GM18909 (cell line): ENCODE measurements at regions not wholly inside any gene's neighbourhood (a gene's known extent, or its start where the extent isn't known, plus 50 kb on each side); places are given as distances from the start of the nearest gene placed in this dataset.
"Not testable (repeated sequence)": the region's sequence is repeated elsewhere in the genome, so short reads cannot be mapped to it uniquely, and the experiment has no call there.

Source experiments
- ATAC-seq: cut with Tn5 transposase; IDR thresholded peaks from one replicate; pipeline ENCODE4 v1.9.1; 2021; ENCODE audit warnings: mild to moderate bottlenecking; ENCODE audit not compliant: unreplicated experiment, poor library complexity

DNA sequence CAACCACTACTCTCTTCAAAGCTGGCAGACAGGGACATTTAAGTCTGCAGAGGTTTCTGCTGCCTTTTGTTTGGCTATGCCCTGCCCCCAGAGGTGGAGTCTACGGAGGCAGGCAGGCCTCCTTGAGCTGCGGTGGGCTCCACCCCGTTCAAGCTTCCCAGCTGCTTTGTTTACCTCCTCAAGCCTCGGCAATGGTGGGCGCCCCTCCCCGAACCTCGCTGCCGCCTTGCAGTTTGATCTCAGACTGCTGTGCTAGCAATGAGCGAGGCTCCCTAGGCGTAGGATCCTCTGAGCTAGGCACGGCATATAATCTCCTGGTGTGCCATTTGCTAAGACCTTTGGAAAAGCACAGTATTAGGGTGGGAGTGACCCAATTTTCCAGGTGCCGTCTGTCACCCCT is 252.2 kb downstream of the OXSM start:
- ATAC-seq = not testable (repeated sequence)

DNA sequence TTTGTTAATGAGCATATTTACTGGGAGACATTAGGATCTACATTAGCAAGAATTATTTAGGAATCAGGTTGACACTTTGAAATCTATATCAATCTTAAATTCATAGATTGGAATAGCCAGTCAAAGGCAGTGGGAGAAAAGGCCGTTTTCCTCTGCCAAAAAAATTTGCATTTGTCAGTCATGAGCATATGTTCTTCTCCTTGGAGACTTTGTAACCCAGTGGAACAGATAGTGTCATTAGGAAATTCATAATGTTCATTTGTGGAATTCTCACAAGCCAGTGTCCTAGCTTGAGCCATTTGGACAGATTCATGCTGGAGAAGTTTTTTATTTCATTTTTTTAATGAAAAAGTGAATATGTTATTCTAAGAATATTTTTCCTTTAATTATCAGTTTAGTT is 260.1 kb downstream of the OXSM start:
- ATAC-seq = no peak

DNA sequence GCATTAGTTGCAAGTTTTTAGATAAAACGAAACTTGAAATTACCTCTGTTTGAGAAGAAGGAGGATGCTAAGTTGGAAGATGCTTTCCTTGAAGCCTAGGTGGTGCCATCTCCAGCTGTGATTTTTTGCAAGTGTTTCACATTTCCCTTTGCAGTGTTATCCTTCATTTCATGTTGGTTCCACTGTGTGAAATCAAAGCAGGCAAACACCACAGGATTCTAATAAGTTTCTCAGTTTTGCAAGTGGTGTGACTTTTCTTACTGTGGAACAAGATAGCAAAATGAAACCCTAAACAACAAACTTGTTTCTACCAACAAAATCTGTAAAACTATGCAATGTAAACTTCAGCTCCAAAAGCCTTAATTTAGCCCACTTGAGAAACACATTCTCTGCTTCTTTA is 260.9 kb downstream of the OXSM start:
- no peak for ATAC-seq

DNA sequence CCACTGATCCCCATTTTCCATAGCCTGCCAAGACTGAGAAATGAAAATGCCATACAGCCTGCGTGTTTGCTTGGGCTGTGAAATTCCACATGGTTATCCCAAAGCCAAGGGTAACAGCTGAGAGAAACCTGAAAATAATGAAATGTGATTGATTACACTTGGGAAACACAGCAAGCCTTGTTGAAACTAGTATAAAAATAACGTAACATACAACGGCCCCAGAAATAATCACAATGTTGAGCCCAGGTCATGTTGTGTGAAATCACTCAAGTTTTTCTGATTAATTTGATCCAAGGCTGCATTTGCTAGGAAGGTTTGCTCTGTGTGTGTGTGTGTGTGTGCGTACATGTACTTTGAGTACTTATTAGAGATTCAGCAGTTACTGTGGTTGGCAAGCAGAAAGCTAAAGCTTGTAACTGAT is 269.0 kb downstream of the OXSM start:
- ATAC-seq = no peak

DNA sequence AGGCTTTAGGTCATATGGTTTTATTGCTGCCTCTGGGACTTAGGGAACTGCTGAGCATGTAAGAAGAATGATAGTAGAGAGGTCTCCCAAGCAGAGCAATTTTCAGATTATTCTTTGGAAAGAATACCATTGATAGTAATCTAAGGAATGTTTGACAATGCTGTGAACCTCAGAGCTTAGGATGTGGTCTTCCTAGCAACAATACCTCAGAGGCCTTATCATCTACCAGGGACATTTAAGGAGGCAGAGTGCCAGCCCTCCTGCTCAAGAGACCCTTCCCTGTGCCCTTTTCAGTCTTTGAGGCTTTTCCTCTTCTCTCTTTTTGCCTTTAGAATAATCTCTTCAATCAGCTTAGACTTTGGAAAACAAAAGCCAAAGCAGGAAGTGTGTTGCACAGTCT is 272.1 kb downstream of the OXSM start:
- no peak for ATAC-seq

DNA sequence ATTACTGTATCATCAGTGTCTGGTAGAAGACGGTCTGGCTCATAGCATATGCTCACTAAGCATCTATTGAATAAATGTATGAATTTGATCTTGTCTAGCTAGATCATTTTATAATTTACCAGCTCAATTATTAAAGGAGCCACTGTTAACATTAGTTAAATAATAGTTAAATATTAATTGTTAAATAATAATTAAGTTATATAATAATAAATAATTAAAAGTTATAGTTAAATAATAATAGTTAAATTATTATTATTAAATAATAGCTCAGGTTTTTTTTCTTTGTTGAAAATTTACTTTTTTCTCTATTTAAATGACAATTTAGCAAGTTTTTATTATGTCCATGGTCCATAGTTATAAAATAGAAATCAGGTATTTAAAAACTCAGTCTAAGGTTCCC is 274.4 kb downstream of the OXSM start:
- ATAC-seq = no peak

DNA sequence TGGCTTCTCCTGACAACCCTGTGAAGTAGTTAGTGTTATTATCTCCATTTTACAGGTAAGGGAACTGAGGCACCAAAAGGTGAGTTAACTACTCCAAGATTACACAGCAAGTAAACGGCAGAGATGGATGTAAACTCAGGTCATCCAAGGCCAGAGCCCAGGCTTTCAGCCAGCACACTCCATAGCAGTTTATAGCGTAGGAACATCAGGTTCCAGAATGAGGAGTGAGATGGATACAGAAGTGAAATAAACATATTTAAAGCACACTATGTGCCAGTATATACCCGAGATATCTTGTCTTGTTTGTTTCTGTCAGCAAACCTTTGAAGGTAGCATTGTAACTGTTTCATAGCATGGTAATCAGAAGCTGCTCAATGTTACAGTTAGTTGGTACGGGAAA is 279.0 kb downstream of the OXSM start:
- no peak for ATAC-seq

DNA sequence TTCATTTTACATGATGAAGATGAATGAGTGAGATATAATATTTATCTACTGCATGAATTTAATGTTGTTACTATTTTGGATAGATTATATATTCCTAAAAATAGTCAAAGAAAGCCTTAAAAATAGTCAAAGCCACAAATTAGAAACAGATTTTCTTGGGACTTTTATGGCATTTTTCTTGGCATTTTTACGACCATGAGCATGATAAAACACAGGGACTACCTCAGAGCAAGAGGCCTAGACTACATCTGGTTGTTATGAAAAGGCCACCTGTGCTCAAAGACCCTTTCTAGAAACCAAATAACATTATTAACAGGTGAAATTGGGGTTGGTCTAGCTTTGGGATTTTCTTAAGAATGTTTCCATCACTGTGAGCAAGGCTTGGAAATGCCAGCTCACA is 281.0 kb downstream of the OXSM start:
- no peak for ATAC-seq

DNA sequence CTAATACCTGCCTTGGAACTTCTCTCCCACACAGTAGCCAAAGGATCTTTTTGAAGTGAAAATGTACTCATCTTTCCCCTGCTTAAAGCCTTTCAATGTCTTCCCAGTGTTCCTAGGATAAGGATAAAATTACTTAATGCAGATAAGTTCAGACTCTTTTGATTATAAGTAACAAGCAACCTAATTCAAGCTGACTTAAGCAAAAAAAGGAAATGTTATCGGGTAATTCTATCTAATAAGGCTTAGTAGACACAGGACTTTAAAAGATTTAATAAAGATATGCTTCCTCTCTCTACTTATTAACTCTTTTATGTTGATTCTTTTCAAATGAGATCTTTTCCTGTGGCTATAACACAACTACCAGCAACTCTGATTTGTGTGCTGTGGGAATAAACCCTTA is 284.2 kb downstream of the OXSM start:
- no peak for ATAC-seq

DNA sequence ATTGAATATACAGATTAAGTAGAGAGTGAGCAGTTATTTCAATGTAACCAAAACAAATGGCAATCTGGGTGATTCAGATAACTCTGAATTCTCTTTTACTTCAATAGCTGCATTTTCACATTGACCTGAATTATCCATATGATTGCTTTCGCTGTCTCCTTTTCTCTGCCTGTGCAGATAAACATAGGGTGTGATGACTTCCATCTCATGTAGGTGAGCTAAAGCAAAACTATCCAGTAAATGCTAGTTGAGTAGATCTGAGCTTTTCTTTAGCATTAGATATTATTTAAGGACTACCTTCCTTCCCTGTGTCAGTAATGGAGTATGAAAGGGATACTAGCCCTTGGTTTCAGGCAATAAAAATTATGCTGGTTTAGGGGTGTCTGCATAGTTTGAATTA is 288.6 kb downstream of the OXSM start:
- no peak for ATAC-seq

DNA sequence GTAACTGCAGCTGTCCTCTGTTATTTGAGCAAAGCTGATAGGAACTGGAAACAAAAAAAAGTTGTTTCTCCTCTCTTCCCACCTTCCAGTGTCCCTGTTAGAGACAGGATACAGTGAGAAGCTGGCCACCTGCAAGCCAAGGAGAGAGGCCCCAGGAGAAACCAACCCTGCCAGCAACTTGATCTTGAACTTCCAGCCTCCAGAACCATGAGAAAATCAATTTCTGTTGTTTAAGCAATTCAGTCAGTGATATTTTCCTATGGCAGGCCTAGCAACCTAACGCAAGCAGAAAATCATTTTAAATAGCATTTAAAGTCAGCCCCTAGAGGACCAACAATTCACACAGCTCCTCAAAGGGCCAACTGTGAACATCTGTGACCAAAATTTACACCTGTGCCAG is 291.3 kb downstream of the OXSM start:
- ATAC-seq = no peak

DNA sequence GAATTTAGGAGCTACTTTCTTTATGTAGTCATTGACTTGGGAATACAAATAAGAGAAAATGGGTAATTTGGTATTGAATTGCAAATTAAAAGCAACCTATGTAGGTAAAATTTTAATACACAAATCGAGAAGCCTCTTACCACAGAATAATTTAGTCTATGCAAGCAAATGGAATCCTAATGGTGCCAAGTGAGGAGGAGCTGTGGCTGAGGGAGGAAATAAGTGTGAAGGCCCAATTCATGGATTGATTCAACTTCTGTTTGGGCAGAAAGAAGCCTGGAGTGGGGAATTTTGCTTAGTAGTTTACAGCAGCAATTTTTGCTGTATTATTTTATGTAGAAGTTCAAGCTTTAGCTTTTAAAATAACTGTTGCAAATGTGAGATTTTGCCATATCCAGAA is 291.9 kb downstream of the OXSM start:
- ATAC-seq = no peak

DNA sequence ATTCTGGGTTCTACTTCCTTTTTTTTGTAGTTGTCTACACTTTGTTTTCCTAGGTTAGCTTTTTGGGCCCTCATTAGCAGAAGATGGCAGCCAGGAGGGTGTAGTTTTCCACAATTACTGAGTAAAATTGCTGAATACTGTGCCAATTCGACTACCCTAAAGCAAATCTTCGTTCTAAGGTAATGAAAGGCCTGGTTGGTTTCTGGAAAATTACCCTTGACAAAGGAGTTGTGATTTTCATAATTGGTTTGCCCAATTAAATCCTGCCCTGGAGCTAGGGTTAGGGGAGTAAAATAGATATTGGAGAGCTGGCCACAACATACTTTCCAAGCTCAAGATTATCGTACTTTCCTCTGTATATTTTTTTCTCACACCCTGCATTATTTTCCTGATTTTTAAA is 293.0 kb downstream of the OXSM start:
- ATAC-seq = no peak

DNA sequence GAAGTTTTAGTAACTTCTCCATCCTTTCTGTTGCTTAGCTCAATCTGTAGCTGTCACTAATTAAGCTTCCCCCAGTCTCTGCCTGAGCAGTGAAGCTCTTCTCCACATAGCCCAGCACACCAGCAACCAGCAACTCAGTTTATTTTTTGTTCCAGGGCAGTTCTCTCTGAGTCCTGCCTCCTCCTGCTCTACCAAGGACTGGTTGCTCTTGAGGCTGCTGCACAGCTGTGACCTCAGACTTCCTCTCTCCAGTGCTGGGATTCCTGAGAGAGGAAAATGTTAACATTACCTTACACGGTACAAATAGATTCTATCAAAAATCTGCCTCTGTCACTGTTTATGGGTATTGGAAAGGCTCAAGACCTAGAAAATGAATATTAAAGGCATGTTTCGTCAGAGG is 294.7 kb downstream of the OXSM start:
- ATAC-seq = no peak

DNA sequence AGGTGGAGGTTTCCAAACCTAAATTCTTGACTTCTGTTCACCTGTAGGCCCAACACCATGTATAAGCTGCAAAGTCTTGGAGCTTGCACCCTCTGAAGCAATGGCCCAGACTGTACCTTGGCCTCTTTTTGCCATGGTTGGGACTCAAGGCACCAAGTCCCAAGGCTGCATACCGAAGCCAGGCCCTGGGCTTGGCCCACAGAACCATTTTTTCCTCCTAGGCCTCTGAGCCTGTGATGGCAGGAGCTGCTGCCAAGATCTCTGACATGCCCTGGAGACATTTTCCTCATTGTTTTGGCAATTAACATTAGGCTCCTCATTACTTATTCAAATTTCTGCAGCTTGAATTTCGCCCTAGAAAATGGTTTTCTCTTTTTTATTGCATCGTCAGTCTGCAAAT is 297.9 kb downstream of the OXSM start:
- ATAC-seq = no peak

DNA sequence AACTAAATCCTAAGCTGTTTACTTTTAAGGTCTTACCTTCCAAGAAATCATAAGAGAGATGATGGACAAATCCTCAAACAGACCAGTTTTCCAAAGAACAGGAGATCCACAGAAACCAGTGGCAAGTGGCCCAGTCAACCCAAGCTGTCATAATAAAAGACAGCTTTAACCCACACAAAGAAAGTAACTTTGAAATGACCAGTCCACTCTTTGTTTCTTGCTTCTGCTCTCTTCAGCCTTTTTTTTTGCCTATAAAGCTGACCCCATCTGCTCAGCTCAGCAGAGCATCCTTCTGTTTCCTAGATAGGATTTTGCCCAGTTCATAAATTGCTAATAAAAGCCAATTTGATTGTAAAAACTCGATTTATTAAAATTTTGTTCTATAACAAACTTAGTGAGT is 299.4 kb downstream of the OXSM start:
- ATAC-seq = no peak

DNA sequence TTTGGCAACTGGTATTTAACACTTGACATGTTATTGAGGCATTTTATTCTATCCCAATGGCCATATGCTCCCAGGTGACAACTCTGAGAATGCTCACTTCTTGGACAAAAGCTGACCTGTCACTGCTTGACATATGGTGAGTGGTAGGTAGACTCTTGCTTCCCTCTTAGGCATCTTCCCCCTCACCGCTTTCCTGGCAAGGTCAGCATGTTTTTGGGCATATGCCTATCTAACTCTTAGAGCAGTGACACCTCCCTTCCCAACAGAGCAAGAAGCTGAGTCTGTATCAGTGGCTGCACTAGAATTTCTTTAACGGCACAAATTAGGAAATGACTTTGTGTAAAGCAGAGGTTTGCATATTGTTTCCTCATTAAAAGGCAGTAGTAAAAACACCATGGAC is 300.7 kb downstream of the OXSM start:
- ATAC-seq = no peak

DNA sequence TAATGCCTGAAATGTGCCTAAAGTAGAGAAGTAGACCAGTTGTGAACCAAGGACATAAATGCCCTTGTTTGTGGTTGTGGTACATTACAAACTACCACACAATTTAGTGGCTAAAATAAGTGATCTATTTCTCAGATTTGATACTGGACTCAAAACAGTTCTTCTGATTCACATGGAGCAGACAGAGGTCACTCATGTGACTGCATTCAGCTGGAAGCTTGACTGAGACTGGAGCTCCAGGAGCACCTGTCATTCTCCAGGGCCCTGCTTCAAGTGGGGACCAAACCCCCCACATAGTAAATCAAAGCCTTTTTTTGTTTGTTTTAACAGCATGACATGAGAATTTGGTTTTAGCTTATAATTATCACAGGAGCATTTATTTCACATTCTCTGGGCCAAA is 301.2 kb downstream of the OXSM start:
- no peak for ATAC-seq

DNA sequence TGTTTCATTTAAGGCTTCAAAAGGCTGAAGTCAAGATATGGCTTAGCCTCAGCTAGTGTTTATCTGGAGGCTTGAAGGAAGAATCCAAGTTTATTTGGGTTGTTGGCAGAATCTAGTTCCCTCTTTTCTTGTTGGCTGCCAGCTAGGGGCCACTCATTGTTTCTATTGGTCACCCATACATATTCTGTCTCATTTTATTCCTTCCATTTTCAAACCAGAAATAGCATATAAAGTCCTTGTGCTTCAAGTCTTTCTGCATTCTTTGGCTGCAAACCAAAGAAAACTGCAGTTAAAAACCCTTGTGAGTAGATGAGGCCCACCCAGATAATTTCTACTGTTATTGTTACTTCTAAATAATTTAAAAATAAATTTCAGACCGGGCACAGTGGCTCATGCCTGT is 301.7 kb downstream of the OXSM start:
- no peak for ATAC-seq

DNA sequence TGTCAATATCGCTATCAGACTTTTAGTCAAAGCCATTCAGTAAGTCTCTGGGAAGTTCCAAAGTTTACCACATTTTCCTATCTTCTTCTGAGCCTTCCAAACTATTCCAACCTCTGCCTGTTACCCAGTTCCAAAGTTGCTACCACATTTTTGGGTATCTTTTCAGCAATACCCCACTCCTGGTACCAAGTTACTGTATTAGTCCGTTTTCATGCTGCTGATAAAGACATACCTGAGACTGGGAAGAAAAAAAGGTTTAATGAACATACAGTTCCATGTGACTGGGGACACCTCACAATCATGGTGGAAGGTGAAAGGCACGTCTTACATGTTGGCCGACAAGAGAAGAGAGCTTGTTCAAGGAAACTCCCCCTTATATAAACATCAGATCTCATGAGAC is 307.2 kb downstream of the OXSM start:
- ATAC-seq = not testable (repeated sequence)

DNA sequence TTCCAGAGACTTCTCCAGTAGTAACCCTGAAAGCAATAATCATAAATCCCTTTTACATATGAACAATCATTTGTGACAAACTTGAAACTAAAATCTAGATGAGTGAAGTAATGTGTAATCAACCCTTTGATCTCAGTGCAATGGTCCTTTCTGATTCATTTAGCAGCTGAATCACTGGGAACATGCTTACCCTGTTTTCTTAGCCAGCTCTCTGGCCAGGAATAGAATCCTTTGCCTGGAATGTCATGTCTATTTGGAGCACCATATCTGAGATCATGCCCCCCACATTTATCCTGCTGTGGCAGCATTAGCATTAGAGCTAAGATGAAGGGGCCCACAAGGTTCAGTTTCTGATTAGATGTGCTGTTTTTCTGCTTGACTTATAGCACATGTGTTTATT is 309.8 kb downstream of the OXSM start:
- no peak for ATAC-seq

DNA sequence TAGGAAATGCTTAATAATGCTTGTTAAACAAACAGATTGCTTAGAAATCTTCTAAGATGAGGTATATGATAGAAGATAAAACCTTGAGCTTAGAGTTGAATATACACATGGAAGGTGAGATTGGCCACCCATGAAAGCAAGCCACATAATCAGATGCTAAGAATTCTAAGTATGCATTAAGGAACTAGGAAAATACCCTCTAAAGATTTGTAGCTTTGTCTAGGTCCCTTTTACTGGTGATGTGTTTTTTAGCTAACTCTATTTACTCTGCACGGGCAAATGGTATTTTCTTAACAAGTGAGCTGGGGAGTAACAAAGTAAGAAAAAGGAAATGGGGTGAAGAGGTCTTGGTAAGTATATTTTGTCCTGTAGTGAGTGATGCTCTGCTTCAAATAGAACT is 310.3 kb downstream of the OXSM start:
- ATAC-seq = no peak

DNA sequence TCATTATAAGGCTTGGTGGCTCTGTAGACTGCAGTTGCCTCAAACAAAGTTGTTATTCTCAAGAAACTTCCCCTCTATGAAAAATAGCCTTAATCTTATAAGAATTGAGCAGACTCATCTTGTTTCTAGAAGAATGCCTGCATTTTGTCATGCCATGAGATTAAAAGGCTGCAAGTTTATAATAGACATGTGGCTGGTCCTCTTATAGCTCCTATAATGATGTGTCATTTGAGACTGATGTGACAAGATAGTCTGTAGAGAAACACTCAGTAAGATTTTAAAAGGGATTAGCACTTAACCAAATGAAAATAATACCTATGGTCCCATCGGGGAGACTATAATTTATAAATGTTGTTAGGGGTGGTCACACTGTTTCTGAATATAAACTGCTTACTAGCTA is 312.5 kb downstream of the OXSM start:
- ATAC-seq = no peak
